Lower lobe of right lung (tissue), 2 donors: ENCODE measurements at regions not wholly inside any gene's neighbourhood (a gene's known extent, or its start where the extent isn't known, plus 50 kb on each side); places are given as distances from the start of the nearest gene placed in this dataset.

Experiments used
- ATAC-seq, 2 donors: fragments of 200-7000 bp; cut with Tn5 transposase; one replicate each; pipeline ENCODE4 v1.9.1; 2020 to 2022; ENCODE audit warnings: mild to moderate bottlenecking in 2 of 2, moderate library complexity in 2 of 2
- DNase-seq: peaks from one replicate; pipeline ENCODE4 v3.0.0-alpha.2; 2020
- H3K27ac ChIP-seq: fragments of 200-600 bp; one replicate; pipeline ENCODE4 v1.8.0; 2022
- H3K27me3 ChIP-seq: fragments of 200-600 bp; one replicate; pipeline ENCODE4 v1.8.0; 2022; ENCODE audit warnings: low read depth
- H3K36me3 ChIP-seq: fragments of 200-600 bp; one replicate; pipeline ENCODE4 v1.8.0; 2022; ENCODE audit warnings: mild to moderate bottlenecking
- H3K4me1 ChIP-seq: fragments of 200-600 bp; one replicate; pipeline ENCODE4 v1.8.0; 2022
- H3K4me3 ChIP-seq: fragments of 200-600 bp; one replicate; pipeline ENCODE4 v1.8.0; 2022; ENCODE audit warnings: mild to moderate bottlenecking
- H3K9me3 ChIP-seq: fragments of 200-600 bp; one replicate; pipeline ENCODE4 v1.8.0; 2022
- CTCF ChIP-seq: fragments of 200-600 bp; IDR thresholded peaks from one replicate; pipeline ENCODE4 v1.8.0; 2022; ENCODE audit warnings: antibody characterized with exemption, mild to moderate bottlenecking
- intact Hi-C: fragments of 100-400 bp; cut with DNase I; formaldehyde crosslinking; loops from one replicate; pipeline ENCODE4 v1.11.0; 2022
- donor health status: DM: no; HTN: yes; CAD: no; lungs with severe emphysema.

DNA sequence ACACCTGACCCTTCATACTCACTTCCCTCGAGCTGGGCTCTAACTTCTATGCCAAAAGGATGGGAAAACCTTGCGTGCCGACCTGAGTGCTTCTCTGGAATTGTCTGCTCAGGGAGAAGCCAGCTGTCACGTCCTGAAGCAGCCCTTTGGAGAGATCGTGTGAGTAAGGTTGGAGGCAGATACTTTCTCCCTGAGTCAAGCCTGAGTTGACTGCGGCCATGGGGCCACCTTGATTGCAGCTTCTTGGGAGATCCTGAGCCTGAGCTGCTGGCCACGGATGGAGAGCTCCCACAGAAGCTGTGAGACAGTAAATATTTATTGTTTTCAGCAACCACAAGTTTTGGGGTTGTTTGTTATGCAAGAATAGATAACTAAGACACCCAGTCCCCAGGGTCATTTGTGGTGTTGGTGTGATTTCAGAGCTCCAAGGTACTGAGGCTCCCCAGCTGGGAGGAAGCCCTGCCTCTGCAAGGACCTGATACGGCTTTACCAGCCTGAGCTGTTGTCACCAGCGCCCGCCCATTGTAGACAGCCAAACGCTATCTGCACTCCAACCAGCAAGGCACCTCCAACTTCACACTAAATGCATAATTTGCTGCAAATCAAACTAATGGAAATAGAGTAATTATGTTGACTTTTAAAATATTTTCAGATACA, 531.6 kb downstream of the PTPRU start:
- H3K9me3 ChIP-seq = no peaks in the 10 kb centered on the region
- no peaks in the 10 kb centered on the region for H3K36me3 ChIP-seq
- DNase-seq (no peak), ATAC-seq (no peak)
- H3K4me1 ChIP-seq = no peaks in the 10 kb centered on the region
- no peak overlapping the region for H3K4me3 ChIP-seq
- H3K27me3 ChIP-seq = peaks cover 12% of the 10 kb centered on the region
- TF ChIP-seq CTCF = no peak
- no peak overlapping the region for H3K27ac ChIP-seq
- intact Hi-C loops = no loop called here

- no peaks in the 10 kb centered on the region for H3K36me3 ChIP-seq
- H3K27ac ChIP-seq = no peak overlapping the region
- H3K4me3 ChIP-seq = no peak overlapping the region
- intact Hi-C loops = no loop called here
- H3K4me1 ChIP-seq = no peaks in the 10 kb centered on the region
- ATAC-seq (no peak), DNase-seq (no peak)
- peaks cover 12% of the 10 kb centered on the region for H3K27me3 ChIP-seq
- TF ChIP-seq CTCF = no peak
- H3K9me3 ChIP-seq = no peaks in the 10 kb centered on the region
Observed at GRCh38 chr1:29767088-29767685, 530.9 kb downstream of the PTPRU start.

- intact Hi-C loops = no loop called here
- H3K9me3 ChIP-seq = no peaks in the 10 kb centered on the region
- peaks cover 8% of the 10 kb centered on the region for H3K27me3 ChIP-seq
- no peak overlapping the region for H3K27ac ChIP-seq
- no peak for DNase-seq
- H3K4me1 ChIP-seq = no peaks in the 10 kb centered on the region
- no peak for ATAC-seq
- H3K36me3 ChIP-seq = no peaks in the 10 kb centered on the region
- TF ChIP-seq CTCF = no peak
- no peak overlapping the region for H3K4me3 ChIP-seq
Observed at GRCh38 chr1:29762635-29763034, 526.3 kb downstream of the PTPRU start.

DNA sequence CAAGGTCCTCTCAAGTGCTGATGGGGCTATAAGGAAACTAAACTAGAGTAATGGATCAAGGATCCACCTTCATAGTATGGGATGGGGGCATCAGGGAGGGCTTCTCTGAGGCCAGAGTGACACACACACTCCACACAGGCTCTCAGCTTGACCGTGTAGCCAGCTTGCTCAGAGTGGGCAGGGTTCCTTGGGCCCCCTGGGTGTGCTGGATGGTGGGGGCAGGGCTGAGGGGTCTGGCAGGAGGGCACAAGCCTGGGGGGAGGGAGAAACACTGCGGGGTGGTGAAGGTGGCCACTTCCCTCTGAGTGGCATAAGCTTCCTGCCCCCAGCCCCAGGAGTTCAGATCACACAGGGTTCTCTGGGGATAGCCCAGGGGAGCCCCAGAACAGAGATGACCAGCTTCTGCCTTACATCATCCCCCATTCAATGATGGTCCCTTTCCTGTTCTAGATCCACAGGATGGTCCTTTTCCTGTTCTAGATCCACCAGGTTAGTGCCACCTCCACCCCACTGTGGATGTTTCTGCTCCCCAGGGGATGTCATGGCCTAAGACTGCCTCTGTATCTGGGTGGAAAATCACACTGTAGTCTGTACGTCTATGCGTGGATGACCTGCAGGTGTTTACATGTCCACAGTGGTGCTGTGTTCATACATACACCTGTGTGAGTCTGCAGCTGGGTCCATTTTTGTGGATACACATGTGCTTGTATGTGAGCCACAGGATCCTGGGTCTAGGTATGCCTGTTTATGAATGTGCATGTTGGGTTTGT, 525.0 kb downstream of the PTPRU start:
- ATAC-seq (peak in 1 of 2 donors; percentile 23), DNase-seq (no peak)
- no peaks in the 10 kb centered on the region for H3K27me3 ChIP-seq
- H3K9me3 ChIP-seq = no peaks in the 10 kb centered on the region
- H3K36me3 ChIP-seq = no peaks in the 10 kb centered on the region
- no peaks in the 10 kb centered on the region for H3K4me1 ChIP-seq
- H3K4me3 ChIP-seq = no peak overlapping the region
- no peak for TF ChIP-seq CTCF
- intact Hi-C loops = no loop called here
- H3K27ac ChIP-seq = no peak overlapping the region

- Histone ChIP-seq H3K27ac (no peak overlapping the region), H3K36me3 (no peaks in the 10 kb centered on the region), H3K4me3 (no peak overlapping the region), H3K27me3 (no peaks in the 10 kb centered on the region), H3K9me3 (no peaks in the 10 kb centered on the region), H3K4me1 (no peaks in the 10 kb centered on the region)
- DNase-seq (no peak), ATAC-seq (no peak)
- no peak for TF ChIP-seq CTCF
- intact Hi-C loops = no loop called here
Observed at GRCh38 chr1:29760067-29760564, 523.8 kb downstream of the PTPRU start.
